ACHN (cell line): ENCODE measurements at regions not wholly inside any gene's neighbourhood (a gene's known extent, or its start where the extent isn't known, plus 50 kb on each side); places are given as distances from the start of the nearest gene placed in this dataset.

ENCODE experiments used
- DNase-seq: peaks from one replicate; pipeline ENCODE4 v3.0.0-alpha.2; 2015
- in situ Hi-C: cut with HindIII; loops from 2 replicates; pipeline ENCODE4 v1.10.0; 2017; ENCODE audit warnings: low sequenced_read_pairs, low pct_ligation_motif_present, low pct_unique_long_range_greater_than_20kb

- no peak for DNase-seq
- in situ Hi-C loops, result no loop called here
Observed at GRCh38 chr21:35649186-35649585, 411.1 kb downstream of the SETD4 start.

GRCh38 chr21:35648512-35648911 is 411.8 kb downstream of the SETD4 start:
- in situ Hi-C loops, result no loop called here
- DNase-seq, result no peak

- no peak for DNase-seq
- in situ Hi-C loops, result no loop called here
Observed at GRCh38 chr21:35646606-35647005, 413.7 kb downstream of the SETD4 start.

GRCh38 chr21:35645991-35646390 is 414.3 kb downstream of the SETD4 start:
- in situ Hi-C loops, result no loop called here
- no peak for DNase-seq

- in situ Hi-C loops, result no loop called here
Observed at GRCh38 chr21:35644523-35644922, 415.8 kb downstream of the SETD4 start.

GRCh38 chr21:35643176-35643575 is 417.1 kb downstream of the SETD4 start:
- no peak for DNase-seq
- in situ Hi-C loops, result no loop called here

More at GRCh38 chr21:35644523-35644922, 415.8 kb downstream of the SETD4 start:
- DNase-seq, result no peak

GRCh38 chr21:35641271-35642016 is 418.9 kb downstream of the SETD4 start:
- in situ Hi-C loops, result no loop called here
- DNase-seq, result no peak

GRCh38 chr21:35637431-35637830 is 422.9 kb downstream of the SETD4 start:
- in situ Hi-C loops, result no loop called here
- no peak for DNase-seq

GRCh38 chr21:35635994-35636393 is 424.3 kb downstream of the SETD4 start:
- in situ Hi-C loops, result no loop called here
- DNase-seq, result no peak

GRCh38 chr21:35635261-35635660 is 425.1 kb downstream of the SETD4 start:
- in situ Hi-C loops, result no loop called here
- no peak for DNase-seq

GRCh38 chr21:35633501-35633900 is 426.8 kb downstream of the SETD4 start:
- DNase-seq, result no peak
- in situ Hi-C loops, result no loop called here

GRCh38 chr21:35632711-35633110 is 427.6 kb downstream of the SETD4 start:
- no peak for DNase-seq
- in situ Hi-C loops, result no loop called here

GRCh38 chr21:35628316-35628715 is 432.0 kb downstream of the SETD4 start:
- in situ Hi-C loops, result no loop called here
- DNase-seq, result no peak

GRCh38 chr21:35627462-35627861 is 432.9 kb downstream of the SETD4 start:
- DNase-seq, result no peak

GRCh38 chr21:35625576-35625975 is 434.8 kb downstream of the SETD4 start:
- no peak for DNase-seq
- in situ Hi-C loops, result no loop called here

More at GRCh38 chr21:35627462-35627861, 432.9 kb downstream of the SETD4 start:
- in situ Hi-C loops, result no loop called here

GRCh38 chr21:35624901-35625300 is 435.4 kb downstream of the SETD4 start:
- in situ Hi-C loops, result no loop called here
- DNase-seq, result no peak

- in situ Hi-C loops, result no loop called here
- DNase-seq, result no peak
Observed at GRCh38 chr21:35622612-35623011, 437.7 kb downstream of the SETD4 start.

GRCh38 chr21:35619184-35619583 is 441.1 kb downstream of the SETD4 start:
- in situ Hi-C loops, result no loop called here
- DNase-seq, result peak; percentile 11

- no peak for DNase-seq
- in situ Hi-C loops, result no loop called here
Observed at GRCh38 chr21:35617491-35617890, 442.8 kb downstream of the SETD4 start.

GRCh38 chr21:35616090-35616489 is 444.2 kb downstream of the SETD4 start:
- in situ Hi-C loops, result no loop called here
- peak; percentile 14 for DNase-seq

- in situ Hi-C loops, result no loop called here
- DNase-seq, result no peak
Observed at GRCh38 chr21:35615325-35615724, 445.0 kb downstream of the SETD4 start.
